Vagina (tissue), 2 donors: ENCODE measurements at regions not wholly inside any gene's neighbourhood (a gene's known extent, or its start where the extent isn't known, plus 50 kb on each side); places are given as distances from the start of the nearest gene placed in this dataset.

Experiments used
- DNase-seq, 2 donors: peaks; one replicate each; pipeline ENCODE4 v3.0.0-alpha.2; 2017; ENCODE audit errors: extremely low spot score in 2 of 2
- H3K27ac ChIP-seq: fragments of 200-600 bp; sonication (generic); one replicate; pipeline ENCODE4 v1.5.1; 2019
- H3K27me3 ChIP-seq: fragments of 200-600 bp; sonication (generic); one replicate; pipeline ENCODE4 v1.5.1; 2019
- H3K36me3 ChIP-seq, 2 donors: fragments of 200-600 bp; sonication (generic); one replicate each; pipeline ENCODE4 v1.5.1; 2017 to 2019
- H3K4me1 ChIP-seq: fragments of 200-600 bp; sonication (generic); one replicate; pipeline ENCODE4 v1.5.1; 2019
- H3K4me3 ChIP-seq, 2 donors: fragments of 200-600 bp; sonication (generic); 1 replicate in 1 of 2; 2 replicates in 1 of 2; pipeline ENCODE4 v1.5.1; 2016 to 2019
- H3K9me3 ChIP-seq: fragments of 200-600 bp; sonication (generic); one replicate; pipeline ENCODE4 v1.5.1; 2019
- CTCF ChIP-seq, 3 experiments: fragments of 450-650 bp in 2 of 3; fragments of 200-600 bp in 1 of 3; sonication (generic) in 1 of 3; IDR thresholded peaks; one replicate each; pipeline ENCODE4 v1.5.1; 2017 to 2019; ENCODE audit warnings: antibody characterized with exemption in 3 of 3, mild to moderate bottlenecking in 2 of 3, moderate library complexity in 2 of 3
- POLR2A ChIP-seq, 2 donors: fragments of 450-650 bp; IDR thresholded peaks; one replicate each; pipeline ENCODE4 v1.6.1; 2017; ENCODE audit warnings: antibody characterized with exemption in 2 of 2, mild to moderate bottlenecking in 2 of 2, moderate library complexity in 2 of 2
- POLR2AphosphoS5 ChIP-seq, 2 donors: sonication (generic); formaldehyde crosslinking; IDR thresholded peaks; one replicate each; pipeline ENCODE4 v1.9.0; 2017; ENCODE audit warnings: antibody characterized with exemption in 2 of 2, mild to moderate bottlenecking in 2 of 2, low read depth in 1 of 2; ENCODE audit not compliant: insufficient read depth in 1 of 2
- intact Hi-C: fragments of 100-400 bp; cut with DNase I; formaldehyde crosslinking; loops from one replicate; pipeline ENCODE4 v1.15.1; 2023

GRCh38 chr2:35784777-35785176 is 570.8 kb upstream of the CRIM1 start:
- no peaks in the 10 kb centered on the region for H3K4me1 ChIP-seq
- intact Hi-C loops, result no loop called here
- TF ChIP-seq POLR2A (IDR thresholded peaks at IDR 0.05), result no peak
- no peak for TF ChIP-seq CTCF (IDR thresholded peaks at IDR 0.05)
- no peak for TF ChIP-seq POLR2AphosphoS5 (IDR thresholded peaks at IDR 0.05; ENCODE audit: insufficient read depth in 1 of 2, low read depth in 1 of 2)

GRCh38 chr2:35783723-35784122 is 571.9 kb upstream of the CRIM1 start:
- Histone ChIP-seq H3K27ac (no peak overlapping the region), H3K9me3 (no peaks in the 10 kb centered on the region), H3K36me3 (no peaks in the 10 kb centered on the region), H3K4me3 (no peak overlapping the region), H3K4me1 (no peaks in the 10 kb centered on the region), H3K27me3 (no peaks in the 10 kb centered on the region)
- no peak for DNase-seq
- intact Hi-C loops, result no loop called here
- TF ChIP-seq POLR2A (IDR thresholded peaks at IDR 0.05) (no peak), POLR2AphosphoS5 (IDR thresholded peaks at IDR 0.05; ENCODE audit: insufficient read depth in 1 of 2, low read depth in 1 of 2) (no peak), CTCF (IDR thresholded peaks at IDR 0.05) (no peak)

More at GRCh38 chr2:35784777-35785176, 570.8 kb upstream of the CRIM1 start:
- Histone ChIP-seq H3K9me3 (no peaks in the 10 kb centered on the region), H3K4me3 (no peak overlapping the region), H3K27me3 (no peaks in the 10 kb centered on the region), H3K27ac (no peak overlapping the region), H3K36me3 (no peaks in the 10 kb centered on the region)
- DNase-seq, result no peak

GRCh38 chr2:35741556-35741955 is 614.0 kb upstream of the CRIM1 start:
- no peak overlapping the region for H3K4me3 ChIP-seq
- H3K36me3 ChIP-seq, result no peaks in the 10 kb centered on the region
- no peaks in the 10 kb centered on the region for H3K4me1 ChIP-seq
- H3K27me3 ChIP-seq, result no peaks in the 10 kb centered on the region
- TF ChIP-seq POLR2A (IDR thresholded peaks at IDR 0.05), result no peak
- TF ChIP-seq POLR2AphosphoS5 (IDR thresholded peaks at IDR 0.05; ENCODE audit: insufficient read depth in 1 of 2, low read depth in 1 of 2), result no peak
- no peak for DNase-seq
- no peak overlapping the region for H3K27ac ChIP-seq
- H3K9me3 ChIP-seq, result no peaks in the 10 kb centered on the region
- intact Hi-C loops, result no loop called here

GRCh38 chr2:35731674-35732073 is 623.9 kb upstream of the CRIM1 start:
- intact Hi-C loops, result no loop called here

GRCh38 chr2:35714883-35715282 is 640.7 kb upstream of the CRIM1 start:
- no peaks in the 10 kb centered on the region for H3K27me3 ChIP-seq
- intact Hi-C loops, result no loop called here
- no peak overlapping the region for H3K27ac ChIP-seq
- DNase-seq, result no peak
- H3K4me1 ChIP-seq, result no peaks in the 10 kb centered on the region
- TF ChIP-seq POLR2AphosphoS5 (IDR thresholded peaks at IDR 0.05; ENCODE audit: insufficient read depth in 1 of 2, low read depth in 1 of 2) (no peak), CTCF (IDR thresholded peaks at IDR 0.05) (no peak), POLR2A (IDR thresholded peaks at IDR 0.05) (no peak)
- no peaks in the 10 kb centered on the region for H3K36me3 ChIP-seq
- H3K4me3 ChIP-seq, result no peak overlapping the region
- H3K9me3 ChIP-seq, result no peaks in the 10 kb centered on the region

More at GRCh38 chr2:35731674-35732073, 623.9 kb upstream of the CRIM1 start:
- no peak for DNase-seq
- Histone ChIP-seq H3K36me3 (no peaks in the 10 kb centered on the region), H3K27me3 (no peaks in the 10 kb centered on the region), H3K4me3 (no peak overlapping the region), H3K4me1 (no peaks in the 10 kb centered on the region), H3K9me3 (no peaks in the 10 kb centered on the region), H3K27ac (no peak overlapping the region)
- TF ChIP-seq POLR2AphosphoS5 (IDR thresholded peaks at IDR 0.05; ENCODE audit: insufficient read depth in 1 of 2, low read depth in 1 of 2), result no peak
- TF ChIP-seq POLR2A (IDR thresholded peaks at IDR 0.05), result no peak
- TF ChIP-seq CTCF (IDR thresholded peaks at IDR 0.05), result no peak
